Type B pancreatic cell (in vitro differentiated cells): ENCODE measurements at regions not wholly inside any gene's neighbourhood (a gene's known extent, or its start where the extent isn't known, plus 50 kb on each side); places are given as distances from the start of the nearest gene placed in this dataset.

Experiments
- DNase-seq: peaks from one replicate; pipeline ENCODE4 v3.0.0; 2021; ENCODE audit warnings: mixed read lengths; ENCODE audit not compliant: unreplicated experiment; ENCODE audit errors: extremely low spot score
- H3K27ac Mint-ChIP-seq: 2 replicates; pipeline ENCODE4 v1.8.0; 2021; ENCODE audit warnings: mild to moderate bottlenecking, mixed read lengths
- H3K27me3 Mint-ChIP-seq: 2 replicates; pipeline ENCODE4 v1.8.0; 2021; ENCODE audit warnings: mixed read lengths
- H3K36me3 Mint-ChIP-seq: 2 replicates; pipeline ENCODE4 v1.8.0; 2021; ENCODE audit warnings: mixed read lengths
- H3K4me1 Mint-ChIP-seq: one replicate; pipeline ENCODE4 v1.8.0; 2021; ENCODE audit warnings: mixed read lengths; ENCODE audit not compliant: unreplicated experiment
- H3K4me3 Mint-ChIP-seq: 2 replicates; pipeline ENCODE4 v1.8.0; 2021; ENCODE audit warnings: mild to moderate bottlenecking, mixed read lengths
- H3K9me3 Mint-ChIP-seq: 2 replicates; pipeline ENCODE4 v1.8.0; 2021; ENCODE audit warnings: mixed read lengths
- TF ChIP-seq, protein P1 (sequence below): fragments of 200-600 bp; sonication (generic); conservative IDR thresholded peaks from 2 replicates; pipeline ENCODE4 v1.5.0; 2021; ENCODE audit warnings: antibody characterized with exemption, mild to moderate bottlenecking

DNA sequence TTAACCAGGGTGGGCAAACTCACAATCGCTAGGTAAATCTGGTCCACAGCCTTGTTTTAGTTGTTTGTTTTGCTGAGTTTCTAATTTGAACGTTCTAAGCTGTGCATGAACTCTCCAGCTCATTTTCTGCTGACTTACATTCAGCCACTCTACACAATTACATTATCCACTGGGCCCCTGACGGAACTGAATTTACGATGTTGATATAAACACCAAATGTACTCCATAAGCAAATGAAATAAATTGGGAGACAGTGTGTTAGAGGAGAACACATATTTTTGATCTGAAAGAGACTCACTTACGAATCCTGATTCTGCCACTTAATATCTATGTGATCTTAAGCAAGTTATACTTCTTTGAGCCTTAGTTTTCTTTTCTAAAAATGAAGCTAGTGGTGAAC is 393.4 kb downstream of the ZNF608 start:
- Mint-ChIP-seq H3K4me1 (no peaks in the 10 kb centered on the region), H3K9me3 (peaks cover 16% of the 10 kb centered on the region), H3K36me3 (peaks cover 3% of the 10 kb centered on the region), H3K27me3 (peaks cover 8% of the 10 kb centered on the region), H3K27ac (no peak overlapping the region), H3K4me3 (no peak overlapping the region)
- no peak for DNase-seq
- TF ChIP-seq, protein P1, sequence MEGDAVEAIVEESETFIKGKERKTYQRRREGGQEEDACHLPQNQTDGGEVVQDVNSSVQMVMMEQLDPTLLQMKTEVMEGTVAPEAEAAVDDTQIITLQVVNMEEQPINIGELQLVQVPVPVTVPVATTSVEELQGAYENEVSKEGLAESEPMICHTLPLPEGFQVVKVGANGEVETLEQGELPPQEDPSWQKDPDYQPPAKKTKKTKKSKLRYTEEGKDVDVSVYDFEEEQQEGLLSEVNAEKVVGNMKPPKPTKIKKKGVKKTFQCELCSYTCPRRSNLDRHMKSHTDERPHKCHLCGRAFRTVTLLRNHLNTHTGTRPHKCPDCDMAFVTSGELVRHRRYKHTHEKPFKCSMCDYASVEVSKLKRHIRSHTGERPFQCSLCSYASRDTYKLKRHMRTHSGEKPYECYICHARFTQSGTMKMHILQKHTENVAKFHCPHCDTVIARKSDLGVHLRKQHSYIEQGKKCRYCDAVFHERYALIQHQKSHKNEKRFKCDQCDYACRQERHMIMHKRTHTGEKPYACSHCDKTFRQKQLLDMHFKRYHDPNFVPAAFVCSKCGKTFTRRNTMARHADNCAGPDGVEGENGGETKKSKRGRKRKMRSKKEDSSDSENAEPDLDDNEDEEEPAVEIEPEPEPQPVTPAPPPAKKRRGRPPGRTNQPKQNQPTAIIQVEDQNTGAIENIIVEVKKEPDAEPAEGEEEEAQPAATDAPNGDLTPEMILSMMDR: no peak

DNA sequence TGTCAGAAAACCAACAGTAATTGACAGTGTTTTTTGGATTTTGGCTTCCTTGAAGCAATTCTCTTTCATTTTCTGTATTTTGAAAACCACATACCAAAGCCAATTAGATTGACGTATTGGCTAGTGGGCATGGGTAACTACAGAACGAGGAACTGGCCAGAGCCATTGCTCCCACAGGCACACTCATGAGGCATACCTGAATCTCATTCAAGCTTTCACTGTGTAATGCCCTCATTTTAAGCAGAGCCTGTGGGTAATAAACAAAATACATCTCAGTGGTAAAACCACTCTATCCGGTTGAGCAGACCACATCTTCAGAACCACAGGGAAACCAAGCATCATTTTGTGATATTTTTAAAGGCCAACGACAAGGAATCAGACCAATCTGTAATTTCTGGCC is 394.1 kb downstream of the ZNF608 start:
- Mint-ChIP-seq H3K4me3 (no peak overlapping the region), H3K9me3 (peaks cover 16% of the 10 kb centered on the region), H3K4me1 (no peaks in the 10 kb centered on the region), H3K36me3 (peaks cover 3% of the 10 kb centered on the region), H3K27me3 (peaks cover 6% of the 10 kb centered on the region), H3K27ac (no peak overlapping the region)
- TF ChIP-seq, protein P1: no peak
- no peak for DNase-seq

DNA sequence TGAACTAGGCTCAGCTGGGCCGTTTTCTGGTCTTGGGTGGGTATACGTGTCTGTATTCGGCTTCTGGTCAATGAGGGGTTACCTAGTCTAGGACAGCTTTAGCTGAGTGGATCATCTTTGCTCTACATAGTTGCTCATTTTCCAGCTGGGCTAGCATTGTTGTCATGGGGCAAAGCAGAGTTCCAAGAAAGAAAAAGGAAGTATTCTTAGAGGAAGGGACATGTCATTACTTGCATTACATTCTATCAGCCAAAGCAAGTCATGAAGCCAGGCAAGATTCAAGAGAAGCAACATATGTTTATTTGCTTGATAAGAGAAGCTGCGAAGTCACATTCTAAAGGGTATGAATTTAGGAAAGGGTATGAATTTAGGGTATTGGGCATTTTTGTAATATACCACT is 396.5 kb downstream of the ZNF608 start:
- H3K27me3 Mint-ChIP-seq: peaks cover 4% of the 10 kb centered on the region
- peaks cover 3% of the 10 kb centered on the region for H3K36me3 Mint-ChIP-seq
- H3K9me3 Mint-ChIP-seq: peaks cover 9% of the 10 kb centered on the region
- no peaks in the 10 kb centered on the region for H3K4me1 Mint-ChIP-seq
- TF ChIP-seq, protein P1: no peak
- H3K27ac Mint-ChIP-seq: no peak overlapping the region
- no peak overlapping the region for H3K4me3 Mint-ChIP-seq
- DNase-seq: no peak

DNA sequence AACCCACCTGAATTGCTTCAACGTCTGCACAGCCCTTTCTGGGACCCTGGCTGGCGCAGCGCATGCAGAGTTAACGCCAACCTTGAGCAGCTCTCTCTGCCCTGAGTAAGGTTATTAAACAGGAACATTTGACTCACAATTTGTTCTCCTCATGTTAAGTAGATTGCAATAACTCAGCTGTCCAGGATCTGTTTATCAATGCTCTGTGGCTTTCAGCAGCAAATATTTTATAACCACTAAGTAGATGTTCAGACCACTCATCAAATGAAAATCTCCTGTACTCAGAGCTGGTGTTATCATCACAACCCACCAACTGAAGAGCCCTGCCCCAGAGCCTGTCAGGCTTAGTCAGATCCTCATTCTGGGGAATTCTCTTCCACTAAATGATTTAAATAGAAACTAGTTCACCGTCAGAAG is 403.0 kb downstream of the ZNF608 start:
- TF ChIP-seq, protein P1: no peak
- Mint-ChIP-seq H3K27ac (no peak overlapping the region), H3K4me3 (no peak overlapping the region), H3K9me3 (no peaks in the 10 kb centered on the region), H3K36me3 (no peaks in the 10 kb centered on the region), H3K27me3 (no peaks in the 10 kb centered on the region), H3K4me1 (peaks cover 25% of the 10 kb centered on the region)
- no peak for DNase-seq

DNA sequence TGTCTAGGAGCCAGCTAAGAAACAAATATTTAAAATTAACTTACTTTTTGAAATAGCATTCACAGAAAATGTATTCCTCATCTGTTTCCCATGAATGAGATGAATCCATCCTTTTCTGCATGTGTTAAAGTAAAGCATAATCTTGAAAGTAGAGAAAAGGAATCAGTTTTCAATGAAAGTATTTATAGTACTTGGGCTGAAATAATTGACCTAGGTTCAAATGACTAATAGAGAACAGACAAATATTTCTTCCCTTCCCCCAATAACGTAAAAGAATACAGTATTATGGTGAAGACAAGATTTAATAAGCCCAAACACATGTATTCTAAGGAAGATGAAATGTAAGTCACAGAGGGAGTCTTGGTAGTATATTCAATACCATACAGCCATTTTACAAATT is 403.5 kb downstream of the ZNF608 start:
- TF ChIP-seq, protein P1: no peak
- Mint-ChIP-seq H3K4me3 (no peak overlapping the region), H3K36me3 (no peaks in the 10 kb centered on the region), H3K4me1 (peaks cover 25% of the 10 kb centered on the region), H3K27me3 (no peaks in the 10 kb centered on the region), H3K9me3 (no peaks in the 10 kb centered on the region), H3K27ac (no peak overlapping the region)
- DNase-seq: no peak

DNA sequence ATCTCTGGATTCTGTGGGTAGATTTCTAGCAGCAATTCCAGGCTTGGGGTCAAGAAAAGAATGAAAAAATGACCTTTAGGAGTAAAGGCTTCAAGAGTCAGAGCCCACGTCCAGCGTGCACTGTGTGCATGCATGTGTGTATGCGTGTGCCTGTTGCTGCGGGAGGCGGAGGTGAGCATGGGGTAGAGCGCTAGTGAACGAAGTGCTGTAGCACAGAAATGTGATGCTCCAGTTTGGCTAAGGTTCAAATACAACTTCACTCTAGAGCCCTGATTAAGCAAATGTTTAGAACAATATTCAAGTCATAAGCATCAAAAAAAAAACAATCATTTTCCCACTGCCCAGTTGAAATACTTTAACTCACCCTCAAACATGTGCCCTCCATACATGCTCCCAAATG is 403.9 kb downstream of the ZNF608 start:
- peaks cover 25% of the 10 kb centered on the region for H3K4me1 Mint-ChIP-seq
- H3K27ac Mint-ChIP-seq: no peak overlapping the region
- H3K4me3 Mint-ChIP-seq: no peak overlapping the region
- TF ChIP-seq, protein P1: no peak
- no peaks in the 10 kb centered on the region for H3K27me3 Mint-ChIP-seq
- no peaks in the 10 kb centered on the region for H3K9me3 Mint-ChIP-seq
- DNase-seq: no peak
- no peaks in the 10 kb centered on the region for H3K36me3 Mint-ChIP-seq
